ENCODE measurements at regions not wholly inside any gene's neighbourhood (a gene's known extent, or its start where the extent isn't known, plus 50 kb on each side); places are given as distances from the start of the nearest gene placed in this dataset.

DNA sequence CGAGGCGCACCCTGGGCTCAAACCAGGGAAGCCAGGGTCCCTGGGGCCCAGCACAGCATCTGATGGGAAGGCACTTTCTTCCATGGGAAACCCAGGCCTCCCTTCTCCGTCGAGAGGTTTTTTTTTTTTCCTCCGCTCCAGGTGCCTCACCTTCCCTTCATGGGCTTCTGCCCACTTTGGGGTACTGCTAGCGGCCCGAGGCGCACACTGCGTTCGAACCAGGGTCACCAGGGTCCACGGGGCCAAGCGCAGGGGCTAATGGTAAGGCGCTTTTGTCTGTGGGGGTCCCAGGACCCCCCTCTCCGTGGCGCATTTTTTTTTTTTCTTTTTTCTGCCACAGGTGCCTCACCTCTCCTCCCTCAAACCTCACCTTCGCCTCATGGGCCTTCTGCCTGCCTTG, 1571.3 kb downstream of the TSPY10 start:
- no peak for TF ChIP-seq CTCF (IDR thresholded peaks at IDR 0.05)
- TF ChIP-seq POLR2A (IDR thresholded peaks at IDR 0.05), result no peak
